Ishikawa (cell line): ENCODE measurements at regions not wholly inside any gene's neighbourhood (a gene's known extent, or its start where the extent isn't known, plus 50 kb on each side); places are given as distances from the start of the nearest gene placed in this dataset.

Experiments
- CEBPB ChIP-seq: IDR thresholded peaks from 2 replicates; pipeline ENCODE4 v1.6.1; 2012
- CREB1 ChIP-seq: IDR thresholded peaks from 2 replicates; pipeline ENCODE4 v1.6.1; 2012; ENCODE audit warnings: low read depth
- EGR1 ChIP-seq: IDR thresholded peaks from 2 replicates; pipeline ENCODE4 v1.6.1; 2012
- EP300 ChIP-seq: IDR thresholded peaks from 2 replicates; pipeline ENCODE4 v1.6.1; 2012; ENCODE audit warnings: borderline replicate concordance
- FOXM1 ChIP-seq: IDR thresholded peaks from 2 replicates; pipeline ENCODE4 v1.6.1; 2012; ENCODE audit warnings: low read depth, borderline replicate concordance
- NFIC ChIP-seq: IDR thresholded peaks from 2 replicates; pipeline ENCODE4 v1.6.1; 2012
- RAD21 ChIP-seq: IDR thresholded peaks from 2 replicates; pipeline ENCODE4 v1.6.1; 2012; ENCODE audit warnings: low read depth
- TAF1 ChIP-seq: IDR thresholded peaks from 2 replicates; pipeline ENCODE4 v1.6.1; 2012; ENCODE audit warnings: low read depth, mild to moderate bottlenecking
- TCF12 ChIP-seq: IDR thresholded peaks from 2 replicates; pipeline ENCODE4 v1.6.1; 2012; ENCODE audit warnings: low read depth
- TEAD4 ChIP-seq: IDR thresholded peaks from 2 replicates; pipeline ENCODE4 v1.6.1; 2012
- YY1 ChIP-seq: IDR thresholded peaks from 2 replicates; pipeline ENCODE4 v1.6.1; 2012; ENCODE audit warnings: low read depth
- ZBTB7A ChIP-seq: IDR thresholded peaks from 2 replicates; pipeline ENCODE4 v1.6.1; 2012; ENCODE audit warnings: low read depth
- TF ChIP-seq, protein P1 (sequence below): IDR thresholded peaks from 2 replicates; pipeline ENCODE4 v1.6.1; 2012
- TF ChIP-seq, protein P2 (sequence below): IDR thresholded peaks from 2 replicates; pipeline ENCODE4 v1.6.1; 2012
- TF ChIP-seq, protein P3 (sequence below): IDR thresholded peaks from 2 replicates; pipeline ENCODE4 v1.6.1; 2012; ENCODE audit warnings: low read depth, mild to moderate bottlenecking

DNA sequence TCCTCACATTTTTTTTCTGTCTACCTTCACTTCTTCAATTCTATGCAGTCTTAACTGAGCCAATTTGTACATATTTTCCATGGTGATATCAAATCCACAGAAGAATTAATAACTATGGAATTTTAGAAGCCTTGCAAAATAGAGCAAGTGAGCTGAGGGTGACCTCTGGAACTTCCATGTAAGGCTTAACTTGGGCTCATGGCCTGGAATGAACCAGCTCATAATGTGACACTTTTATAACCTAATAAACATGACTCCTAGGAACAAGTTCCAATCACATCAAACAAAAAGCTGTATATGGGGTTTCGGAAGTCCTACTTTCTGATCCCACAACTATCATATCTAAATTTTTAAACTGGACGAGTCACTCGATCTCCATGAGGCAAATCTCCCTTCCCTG lies 232.4 kb downstream of the FOXA2 start:
- no peak for TF ChIP-seq EP300
- TF ChIP-seq, protein P1, sequence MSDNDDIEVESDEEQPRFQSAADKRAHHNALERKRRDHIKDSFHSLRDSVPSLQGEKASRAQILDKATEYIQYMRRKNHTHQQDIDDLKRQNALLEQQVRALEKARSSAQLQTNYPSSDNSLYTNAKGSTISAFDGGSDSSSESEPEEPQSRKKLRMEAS: no peak
- TF ChIP-seq, protein P2, sequence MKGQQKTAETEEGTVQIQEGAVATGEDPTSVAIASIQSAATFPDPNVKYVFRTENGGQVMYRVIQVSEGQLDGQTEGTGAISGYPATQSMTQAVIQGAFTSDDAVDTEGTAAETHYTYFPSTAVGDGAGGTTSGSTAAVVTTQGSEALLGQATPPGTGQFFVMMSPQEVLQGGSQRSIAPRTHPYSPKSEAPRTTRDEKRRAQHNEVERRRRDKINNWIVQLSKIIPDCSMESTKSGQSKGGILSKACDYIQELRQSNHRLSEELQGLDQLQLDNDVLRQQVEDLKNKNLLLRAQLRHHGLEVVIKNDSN: no peak
- TF ChIP-seq FOXM1: no peak
- TF ChIP-seq YY1: no peak
- TF ChIP-seq RAD21: no peak
- TF ChIP-seq CREB1: no peak
- no peak for TF ChIP-seq TEAD4
- TF ChIP-seq, protein P3, sequence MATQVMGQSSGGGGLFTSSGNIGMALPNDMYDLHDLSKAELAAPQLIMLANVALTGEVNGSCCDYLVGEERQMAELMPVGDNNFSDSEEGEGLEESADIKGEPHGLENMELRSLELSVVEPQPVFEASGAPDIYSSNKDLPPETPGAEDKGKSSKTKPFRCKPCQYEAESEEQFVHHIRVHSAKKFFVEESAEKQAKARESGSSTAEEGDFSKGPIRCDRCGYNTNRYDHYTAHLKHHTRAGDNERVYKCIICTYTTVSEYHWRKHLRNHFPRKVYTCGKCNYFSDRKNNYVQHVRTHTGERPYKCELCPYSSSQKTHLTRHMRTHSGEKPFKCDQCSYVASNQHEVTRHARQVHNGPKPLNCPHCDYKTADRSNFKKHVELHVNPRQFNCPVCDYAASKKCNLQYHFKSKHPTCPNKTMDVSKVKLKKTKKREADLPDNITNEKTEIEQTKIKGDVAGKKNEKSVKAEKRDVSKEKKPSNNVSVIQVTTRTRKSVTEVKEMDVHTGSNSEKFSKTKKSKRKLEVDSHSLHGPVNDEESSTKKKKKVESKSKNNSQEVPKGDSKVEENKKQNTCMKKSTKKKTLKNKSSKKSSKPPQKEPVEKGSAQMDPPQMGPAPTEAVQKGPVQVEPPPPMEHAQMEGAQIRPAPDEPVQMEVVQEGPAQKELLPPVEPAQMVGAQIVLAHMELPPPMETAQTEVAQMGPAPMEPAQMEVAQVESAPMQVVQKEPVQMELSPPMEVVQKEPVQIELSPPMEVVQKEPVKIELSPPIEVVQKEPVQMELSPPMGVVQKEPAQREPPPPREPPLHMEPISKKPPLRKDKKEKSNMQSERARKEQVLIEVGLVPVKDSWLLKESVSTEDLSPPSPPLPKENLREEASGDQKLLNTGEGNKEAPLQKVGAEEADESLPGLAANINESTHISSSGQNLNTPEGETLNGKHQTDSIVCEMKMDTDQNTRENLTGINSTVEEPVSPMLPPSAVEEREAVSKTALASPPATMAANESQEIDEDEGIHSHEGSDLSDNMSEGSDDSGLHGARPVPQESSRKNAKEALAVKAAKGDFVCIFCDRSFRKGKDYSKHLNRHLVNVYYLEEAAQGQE: no peak
- no peak for TF ChIP-seq CEBPB
- TF ChIP-seq ZBTB7A: no peak
- TF ChIP-seq TAF1: no peak
- no peak for TF ChIP-seq EGR1
- TF ChIP-seq NFIC: no peak
- no peak for TF ChIP-seq TCF12

DNA sequence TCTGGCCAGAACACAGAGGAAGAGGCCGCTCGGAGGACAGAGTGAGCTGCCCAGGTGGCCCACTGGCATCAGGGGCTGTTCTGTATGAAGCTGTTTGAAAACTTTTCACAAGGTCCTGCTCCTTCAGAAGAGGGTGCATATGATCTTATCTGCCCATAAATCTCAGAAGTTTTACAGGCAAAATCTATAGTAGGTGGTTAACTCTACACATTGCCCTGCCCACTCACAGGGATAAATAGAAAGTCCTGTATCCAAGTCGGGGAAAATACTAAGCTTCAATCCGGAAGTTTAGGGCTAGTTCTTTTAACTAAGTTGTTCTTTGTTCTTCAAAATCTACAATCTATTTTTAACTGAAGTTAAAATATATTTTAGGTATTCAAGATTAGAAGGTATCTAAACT lies 233.7 kb downstream of the FOXA2 start:
- TF ChIP-seq ZBTB7A (no peak), FOXM1 (no peak), EGR1 (no peak), TAF1 (no peak), TCF12 (no peak), RAD21 (no peak), EP300 (no peak), YY1 (no peak), CREB1 (no peak), CEBPB (no peak), NFIC (no peak), TEAD4 (no peak)
- TF ChIP-seq, protein P3: no peak
- TF ChIP-seq, protein P2: no peak
- TF ChIP-seq, protein P1: no peak

DNA sequence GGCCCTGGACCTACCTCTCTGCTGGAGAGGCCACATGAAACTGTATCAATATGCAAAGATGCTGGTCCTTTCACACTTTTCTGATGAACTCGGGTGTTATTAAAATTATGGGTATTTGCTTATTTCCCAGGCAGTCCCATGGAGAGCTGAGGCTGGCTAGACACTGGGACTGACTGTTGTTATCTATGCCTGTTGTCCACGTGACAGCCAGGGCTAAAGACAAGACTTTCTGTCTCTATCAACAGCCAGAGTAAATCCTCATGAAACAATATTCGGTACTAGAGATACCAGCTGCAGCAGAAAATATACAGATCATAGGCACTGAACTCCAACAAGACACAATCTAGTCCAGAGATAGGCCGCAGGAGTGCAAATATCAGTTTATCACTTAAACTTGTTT lies 236.4 kb downstream of the FOXA2 start:
- TF ChIP-seq EGR1 (no peak), FOXM1 (no peak), CREB1 (no peak), TCF12 (no peak), NFIC (no peak), ZBTB7A (no peak), TAF1 (no peak), RAD21 (no peak), YY1 (no peak), CEBPB (no peak), EP300 (no peak), TEAD4 (no peak)
- TF ChIP-seq, protein P1: no peak
- TF ChIP-seq, protein P3: no peak
- TF ChIP-seq, protein P2: no peak
